HTR-8/SVneo (cell line): ENCODE measurements at regions not wholly inside any gene's neighbourhood (a gene's known extent, or its start where the extent isn't known, plus 50 kb on each side); places are given as distances from the start of the nearest gene placed in this dataset.
"Not testable (repeated sequence)": the region's sequence is repeated elsewhere in the genome, so short reads cannot be mapped to it uniquely, and the experiment has no call there.

ENCODE experiments used
- DNase-seq: peaks from one replicate; pipeline ENCODE4 v3.0.0; 2011; ENCODE audit warnings: low spot score, mixed read lengths; ENCODE audit not compliant: insufficient read length
- FAIRE-seq: peaks from 2 replicates; lab custom pipeline; 2011; peaks lifted over from hg19 to GRCh38; lab: Jason Lieb, UNC

GRCh38 chr21:14903172-14903865 lies 161.5 kb downstream of the NRIP1 start:
- DNase-seq = no peak
- FAIRE-seq = no peak

GRCh38 chr21:14901482-14901958 lies 163.3 kb downstream of the NRIP1 start:
- DNase-seq = no peak
- FAIRE-seq = no peak

- DNase-seq (no peak), FAIRE-seq (no peak)
These were observed 164.2 kb downstream of the NRIP1 start for GRCh38 chr21:14900611-14901010.

- FAIRE-seq (peak; percentile 31), DNase-seq (peak; percentile 40)
These were observed 164.7 kb downstream of the NRIP1 start for GRCh38 chr21:14900058-14900457.

DNA sequence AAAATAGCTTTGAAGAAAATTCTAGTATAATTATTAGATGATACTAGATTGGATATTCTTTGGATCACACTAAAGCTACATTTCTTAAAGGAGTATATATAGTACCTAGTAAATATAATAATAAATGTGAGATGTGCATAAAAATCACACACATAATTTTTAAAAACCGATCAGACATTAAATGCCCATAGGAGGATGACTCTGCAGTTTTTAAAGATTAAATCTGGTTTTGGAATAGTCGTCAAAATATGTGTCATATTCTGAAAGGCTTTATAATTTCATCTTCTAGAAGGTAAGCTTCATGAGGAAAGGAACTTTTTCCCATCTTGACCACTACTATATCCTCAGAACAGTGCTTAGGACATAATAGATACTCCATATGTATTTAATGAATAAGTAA lies 169.0 kb downstream of the NRIP1 start:
- FAIRE-seq (no peak), DNase-seq (no peak)

DNA sequence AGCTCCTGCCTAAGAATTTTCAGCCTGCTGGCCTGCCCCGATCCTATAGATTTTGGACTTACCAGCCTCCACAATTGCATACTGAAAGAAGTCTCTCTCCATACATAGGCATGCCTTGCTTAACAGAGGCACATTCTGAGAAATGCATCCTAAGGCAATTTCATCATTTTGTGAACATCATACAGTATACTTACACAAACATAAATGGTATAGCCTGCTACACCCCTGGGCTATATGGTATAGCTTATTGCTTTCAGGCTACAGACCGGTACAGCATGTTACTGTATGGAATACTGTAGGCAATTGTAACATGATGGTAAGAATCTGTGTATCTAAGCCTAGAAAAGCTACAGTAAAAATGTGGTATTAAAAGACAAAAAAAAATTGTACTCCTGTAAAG lies 174.7 kb downstream of the NRIP1 start:
- no peak for DNase-seq
- FAIRE-seq = no peak

DNA sequence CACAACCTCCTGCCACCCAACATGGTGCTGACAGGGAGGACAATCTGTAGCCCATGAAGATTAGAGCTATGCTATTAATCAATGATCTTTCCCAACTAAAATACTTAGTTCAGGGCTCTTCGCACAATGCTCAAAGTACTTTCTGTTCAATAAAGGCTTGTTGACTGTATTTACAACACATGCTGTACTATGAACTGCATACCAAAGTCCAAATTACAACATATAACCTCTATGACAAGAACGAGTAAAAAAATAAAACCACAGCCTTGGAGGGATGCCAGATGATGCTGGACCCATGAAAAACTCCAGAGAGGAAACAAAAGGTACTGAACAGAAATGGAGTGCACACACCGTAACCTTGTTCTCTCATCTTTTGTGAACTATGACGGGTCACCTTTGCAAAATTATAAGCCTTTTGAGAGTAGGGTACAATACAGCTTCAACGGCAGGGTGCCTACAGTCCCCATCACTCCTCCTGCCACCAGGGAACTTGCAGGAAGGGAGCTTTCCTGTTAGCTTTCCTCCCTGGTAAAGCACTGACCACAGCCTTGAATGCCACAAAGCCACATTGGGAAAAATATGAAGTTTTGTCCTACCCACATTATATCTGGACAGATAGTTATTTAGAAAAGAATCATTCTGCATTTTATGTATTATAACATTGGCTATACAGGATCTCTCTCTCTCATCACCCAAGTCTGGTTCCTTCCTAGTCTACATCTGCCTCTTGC lies 175.6 kb downstream of the NRIP1 start:
- DNase-seq (no peak), FAIRE-seq (no peak)

GRCh38 chr21:14888202-14888601 lies 176.6 kb downstream of the NRIP1 start:
- FAIRE-seq (no peak), DNase-seq (no peak)

GRCh38 chr21:14886001-14886400 lies 178.8 kb downstream of the NRIP1 start:
- DNase-seq (no peak), FAIRE-seq (no peak)

DNA sequence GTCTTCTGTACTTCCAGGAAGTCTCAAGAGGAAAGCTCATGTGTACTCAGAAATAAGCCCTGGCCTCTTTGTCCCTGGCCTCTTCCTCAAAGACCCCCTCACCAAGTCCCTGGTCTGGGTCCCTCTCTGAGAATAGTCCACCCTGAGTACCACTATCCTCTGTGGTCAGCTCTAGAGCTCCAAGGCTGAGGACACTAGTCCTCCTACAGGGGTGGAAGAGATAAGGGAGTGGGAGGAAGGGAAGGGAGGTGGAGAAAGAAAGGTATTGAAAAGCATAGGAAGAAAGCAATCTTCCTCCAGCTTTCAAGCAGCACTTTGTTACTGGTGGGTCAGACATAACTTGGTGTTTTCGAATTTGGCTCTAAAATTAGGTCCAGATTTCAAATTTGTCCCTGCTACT lies 181.4 kb downstream of the NRIP1 start:
- FAIRE-seq (no peak), DNase-seq (no peak)

DNA sequence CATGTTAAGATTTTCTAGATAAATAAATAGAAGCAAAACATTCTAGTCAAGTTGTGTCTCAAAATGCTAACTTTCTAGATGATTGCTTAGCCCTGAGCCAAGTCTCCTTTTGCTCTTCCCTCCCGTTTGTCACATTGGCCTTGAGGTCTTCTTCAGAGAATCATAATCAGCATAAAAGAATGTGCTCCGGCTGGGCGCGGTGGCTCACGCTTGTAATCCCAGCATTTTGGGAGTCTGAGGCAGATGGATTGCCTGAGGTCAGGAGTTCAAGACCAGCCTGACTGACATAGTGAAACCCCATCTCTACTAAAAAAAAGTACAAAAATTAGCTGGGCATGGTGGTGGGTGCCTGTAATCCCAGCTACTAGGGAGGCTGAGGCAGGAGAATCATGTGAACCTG lies 182.3 kb downstream of the NRIP1 start:
- not testable (repeated sequence) for FAIRE-seq, DNase-seq

- no peak for DNase-seq
- FAIRE-seq = no peak
These were observed 182.8 kb downstream of the NRIP1 start for GRCh38 chr21:14881863-14882499.

DNA sequence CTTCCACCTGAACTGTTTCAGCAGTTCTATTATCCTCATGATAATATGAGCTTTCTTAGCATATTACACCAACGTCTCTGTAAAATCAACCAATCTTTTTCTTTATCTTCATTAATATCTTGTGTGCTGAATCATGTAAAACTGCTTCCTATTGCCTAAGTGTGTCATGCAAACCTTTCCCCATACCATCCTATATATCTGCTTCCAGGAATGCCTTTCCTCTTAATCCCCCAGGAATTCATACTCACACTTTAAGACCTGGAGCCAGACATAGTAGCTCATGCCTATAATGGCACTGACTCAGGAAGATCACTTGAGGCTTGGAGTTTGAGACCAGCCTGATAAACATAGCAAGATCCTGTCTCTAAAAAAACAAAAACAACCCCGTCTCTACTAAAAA lies 183.9 kb downstream of the NRIP1 start:
- FAIRE-seq (no peak), DNase-seq (peak; percentile 57)

GRCh38 chr21:14879458-14879857 lies 185.3 kb downstream of the NRIP1 start:
- DNase-seq = no peak
- FAIRE-seq = no peak

DNA sequence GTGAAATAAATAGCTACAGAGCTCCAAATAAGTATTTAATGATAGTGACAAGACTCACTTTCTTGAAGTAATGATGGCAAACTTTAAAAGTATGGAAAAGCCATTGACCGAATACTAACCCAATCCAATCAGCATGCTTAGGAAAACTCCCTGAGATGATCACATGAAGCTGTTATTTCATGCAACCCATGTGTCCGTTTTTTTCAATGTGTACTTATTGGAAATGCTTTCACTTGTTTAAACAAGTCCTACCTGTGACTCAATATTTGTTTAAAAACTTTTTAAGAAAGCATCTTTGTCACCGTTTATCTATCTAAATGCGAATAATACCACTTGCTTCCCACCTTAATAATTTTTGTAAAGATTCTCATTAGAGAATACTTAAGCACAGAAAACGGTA lies 185.8 kb downstream of the NRIP1 start:
- no peak for DNase-seq
- FAIRE-seq = no peak

DNA sequence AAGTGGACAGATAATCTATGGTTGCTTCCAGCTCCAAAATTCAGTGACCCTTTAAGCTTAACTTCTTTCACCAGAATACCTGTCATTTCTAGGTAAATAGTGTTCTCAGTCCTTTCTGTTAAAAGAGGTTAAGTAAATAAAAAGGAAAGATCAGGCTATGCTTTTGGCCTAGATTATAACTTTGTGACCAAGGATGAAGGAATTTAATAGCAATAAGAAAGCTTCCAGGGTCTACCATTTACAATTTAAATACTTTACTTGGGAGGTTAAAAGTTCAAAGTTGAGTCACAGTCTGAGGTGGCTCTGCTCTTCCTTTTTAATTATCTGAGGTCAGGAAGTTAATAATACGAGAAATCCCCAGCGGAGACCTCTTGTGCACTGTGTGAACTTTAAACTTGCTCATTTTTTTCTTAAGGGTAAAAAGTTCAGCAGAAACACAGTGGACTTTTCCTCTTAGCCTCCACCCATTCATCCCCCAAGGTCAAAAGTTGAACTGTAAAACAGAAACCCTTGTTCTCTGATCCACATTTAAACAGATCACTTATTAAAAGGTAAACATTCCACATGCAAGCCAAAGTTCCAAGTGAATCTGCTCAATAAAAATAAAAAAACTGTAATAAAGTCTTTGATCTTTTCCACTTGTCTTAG lies 187.1 kb downstream of the NRIP1 start:
- FAIRE-seq (no peak), DNase-seq (no peak)

- no peak for DNase-seq
These were observed 188.3 kb downstream of the NRIP1 start for GRCh38 chr21:14876524-14876840.

GRCh38 chr21:14875704-14876523 lies 188.9 kb downstream of the NRIP1 start:
- FAIRE-seq (no peak), DNase-seq (no peak)

More at GRCh38 chr21:14876524-14876840, 188.3 kb downstream of the NRIP1 start:
- FAIRE-seq = no peak

GRCh38 chr21:14875186-14875585 lies 189.6 kb downstream of the NRIP1 start:
- no peak for FAIRE-seq

GRCh38 chr21:14874379-14874778 lies 190.4 kb downstream of the NRIP1 start:
- DNase-seq (no peak), FAIRE-seq (no peak)

More at GRCh38 chr21:14875186-14875585, 189.6 kb downstream of the NRIP1 start:
- DNase-seq = no peak
